Mesothelial cell of epicardium (in vitro differentiated cells): ENCODE measurements at regions not wholly inside any gene's neighbourhood (a gene's known extent, or its start where the extent isn't known, plus 50 kb on each side); places are given as distances from the start of the nearest gene placed in this dataset.

ENCODE experiments used
- DNase-seq, 2 experiments: peaks; one replicate each; pipeline ENCODE4 v3.0.0; 2021; ENCODE audit warnings: low spot score in 2 of 2; ENCODE audit not compliant: unreplicated experiment in 2 of 2
- H3K27ac Mint-ChIP-seq: 2 replicates; pipeline ENCODE4 v1.8.0; 2021; ENCODE audit warnings: mixed read lengths
- H3K27me3 Mint-ChIP-seq: 2 replicates; pipeline ENCODE4 v1.8.0; 2021; ENCODE audit warnings: low read depth, mixed read lengths
- H3K36me3 Mint-ChIP-seq: 2 replicates; pipeline ENCODE4 v1.8.0; 2021; ENCODE audit warnings: mixed read lengths
- H3K4me1 Mint-ChIP-seq: 2 replicates; pipeline ENCODE4 v1.8.0; 2021; ENCODE audit warnings: mixed read lengths
- H3K4me3 Mint-ChIP-seq: 2 replicates; pipeline ENCODE4 v1.8.0; 2021; ENCODE audit warnings: mild to moderate bottlenecking, moderate library complexity, mixed read lengths
- H3K9me3 Mint-ChIP-seq: 2 replicates; pipeline ENCODE4 v1.8.0; 2021; ENCODE audit warnings: mixed read lengths
- CTCF ChIP-seq: fragments of 200-600 bp; sonication (generic); IDR thresholded peaks from one replicate; pipeline ENCODE4 v1.5.0; 2021; ENCODE audit warnings: antibody characterized with exemption; ENCODE audit not compliant: unreplicated experiment

GRCh38 chr16:7976563-7976962 lies 613.7 kb downstream of the TMEM114 start:
- Mint-ChIP-seq H3K9me3 (peaks cover 3% of the 10 kb centered on the region), H3K4me3 (no peak overlapping the region), H3K27me3 (no peaks in the 10 kb centered on the region), H3K36me3 (no peaks in the 10 kb centered on the region), H3K27ac (no peak overlapping the region), H3K4me1 (no peaks in the 10 kb centered on the region)
- TF ChIP-seq CTCF = no peak
- no peak for DNase-seq

GRCh38 chr16:7976125-7976524 lies 614.2 kb downstream of the TMEM114 start:
- no peak for DNase-seq
- Mint-ChIP-seq H3K4me1 (no peaks in the 10 kb centered on the region), H3K4me3 (no peak overlapping the region), H3K9me3 (peaks cover 3% of the 10 kb centered on the region), H3K36me3 (no peaks in the 10 kb centered on the region), H3K27ac (no peak overlapping the region), H3K27me3 (no peaks in the 10 kb centered on the region)
- no peak for TF ChIP-seq CTCF

- H3K4me3 Mint-ChIP-seq = no peak overlapping the region
- DNase-seq = no peak
- H3K27me3 Mint-ChIP-seq = peaks cover 2% of the 10 kb centered on the region
- no peaks in the 10 kb centered on the region for H3K4me1 Mint-ChIP-seq
- TF ChIP-seq CTCF = no peak
- peaks cover 2% of the 10 kb centered on the region for H3K9me3 Mint-ChIP-seq
- no peak overlapping the region for H3K27ac Mint-ChIP-seq
- no peaks in the 10 kb centered on the region for H3K36me3 Mint-ChIP-seq
Measured at GRCh38 chr16:7967996-7968509, 622.3 kb downstream of the TMEM114 start.

- no peaks in the 10 kb centered on the region for H3K4me1 Mint-ChIP-seq
- DNase-seq = no peak
- no peaks in the 10 kb centered on the region for H3K36me3 Mint-ChIP-seq
- no peak overlapping the region for H3K4me3 Mint-ChIP-seq
- peaks cover 2% of the 10 kb centered on the region for H3K27me3 Mint-ChIP-seq
- TF ChIP-seq CTCF = no peak
- no peak overlapping the region for H3K27ac Mint-ChIP-seq
- no peaks in the 10 kb centered on the region for H3K9me3 Mint-ChIP-seq
Measured at GRCh38 chr16:7964744-7965143, 625.6 kb downstream of the TMEM114 start.

GRCh38 chr16:7964167-7964566 lies 626.1 kb downstream of the TMEM114 start:
- H3K4me1 Mint-ChIP-seq = no peaks in the 10 kb centered on the region

More at GRCh38 chr16:7964167-7964566, 626.1 kb downstream of the TMEM114 start:
- no peak for TF ChIP-seq CTCF
- no peak overlapping the region for H3K27ac Mint-ChIP-seq
- no peaks in the 10 kb centered on the region for H3K36me3 Mint-ChIP-seq
- no peak for DNase-seq
- no peak overlapping the region for H3K4me3 Mint-ChIP-seq
- H3K27me3 Mint-ChIP-seq = peaks cover 3% of the 10 kb centered on the region
- no peaks in the 10 kb centered on the region for H3K9me3 Mint-ChIP-seq
